Ascending aorta (tissue), 2 donors: ENCODE measurements at regions not wholly inside any gene's neighbourhood (a gene's known extent, or its start where the extent isn't known, plus 50 kb on each side); places are given as distances from the start of the nearest gene placed in this dataset.
"Not testable (repeated sequence)": the region's sequence is repeated elsewhere in the genome, so short reads cannot be mapped to it uniquely, and the experiment has no call there.

ENCODE experiments used
- DNase-seq, 2 donors: peaks; one replicate each; pipeline ENCODE4 v3.0.0-alpha.2; 2019; ENCODE audit warnings: low spot score in 2 of 2
- H3K27ac ChIP-seq, 2 donors: fragments of 200-600 bp; sonication (generic); one replicate each; pipeline ENCODE4 v1.5.1; 2016 to 2017; ENCODE audit warnings: mild to moderate bottlenecking in 1 of 2
- H3K27me3 ChIP-seq: fragments of 200-600 bp; sonication (generic); one replicate; pipeline ENCODE4 v1.5.1; 2017
- H3K36me3 ChIP-seq, 2 donors: fragments of 200-600 bp; sonication (generic); one replicate each; pipeline ENCODE4 v1.5.1; 2016
- H3K4me1 ChIP-seq, 2 donors: fragments of 200-600 bp; sonication (generic); one replicate each; pipeline ENCODE4 v1.5.1; 2016 to 2017; ENCODE audit warnings: mild to moderate bottlenecking in 1 of 2
- H3K4me3 ChIP-seq, 2 donors: fragments of 200-600 bp; sonication (generic); one replicate each; pipeline ENCODE4 v1.5.1; 2016 to 2017; ENCODE audit warnings: mild to moderate bottlenecking in 1 of 2
- H3K9me3 ChIP-seq, 2 donors: fragments of 200-600 bp; sonication (generic); one replicate each; pipeline ENCODE4 v1.5.1; 2016
- intact Hi-C: fragments of 100-400 bp; cut with DNase I; formaldehyde crosslinking; loops from one replicate; pipeline ENCODE4 v1.15.1; 2023
- TF ChIP-seq, protein P1 (sequence below), 3 experiments: fragments of 200-600 bp in 2 of 3; fragments of 450-650 bp in 1 of 3; sonication (generic) in 2 of 3; IDR thresholded peaks; one replicate each; pipeline ENCODE4 v1.5.1; 2016 to 2019; ENCODE audit warnings: antibody characterized with exemption in 3 of 3, mild to moderate bottlenecking in 1 of 3, moderate library complexity in 1 of 3

DNA sequence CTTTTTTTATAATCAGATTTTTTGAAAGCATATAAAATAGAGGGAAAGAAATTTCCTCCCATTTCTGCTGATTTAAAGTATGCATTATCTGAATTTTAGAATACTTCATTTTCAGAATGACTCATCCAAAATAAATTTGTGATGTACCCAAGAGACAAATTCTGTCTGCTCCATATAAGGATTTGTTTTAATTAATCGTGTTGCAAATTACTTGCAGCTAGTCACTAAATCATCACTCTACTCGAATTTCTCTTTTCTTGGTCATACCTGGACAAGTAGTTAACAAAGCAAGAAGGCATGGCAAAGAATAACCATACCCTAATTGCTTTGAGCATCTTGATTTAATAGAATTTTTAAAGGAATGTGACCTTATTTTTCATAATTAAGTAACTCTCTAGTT, 284.1 kb upstream of the GRAMD2B start:
- Histone ChIP-seq H3K27me3 (no peaks in the 10 kb centered on the region), H3K27ac (no peak overlapping the region), H3K36me3 (no peaks in the 10 kb centered on the region), H3K9me3 (no peaks in the 10 kb centered on the region), H3K4me1 (no peaks in the 10 kb centered on the region), H3K4me3 (no peak overlapping the region)
- no peak for DNase-seq
- intact Hi-C loops: no loop called here
- TF ChIP-seq, protein P1, sequence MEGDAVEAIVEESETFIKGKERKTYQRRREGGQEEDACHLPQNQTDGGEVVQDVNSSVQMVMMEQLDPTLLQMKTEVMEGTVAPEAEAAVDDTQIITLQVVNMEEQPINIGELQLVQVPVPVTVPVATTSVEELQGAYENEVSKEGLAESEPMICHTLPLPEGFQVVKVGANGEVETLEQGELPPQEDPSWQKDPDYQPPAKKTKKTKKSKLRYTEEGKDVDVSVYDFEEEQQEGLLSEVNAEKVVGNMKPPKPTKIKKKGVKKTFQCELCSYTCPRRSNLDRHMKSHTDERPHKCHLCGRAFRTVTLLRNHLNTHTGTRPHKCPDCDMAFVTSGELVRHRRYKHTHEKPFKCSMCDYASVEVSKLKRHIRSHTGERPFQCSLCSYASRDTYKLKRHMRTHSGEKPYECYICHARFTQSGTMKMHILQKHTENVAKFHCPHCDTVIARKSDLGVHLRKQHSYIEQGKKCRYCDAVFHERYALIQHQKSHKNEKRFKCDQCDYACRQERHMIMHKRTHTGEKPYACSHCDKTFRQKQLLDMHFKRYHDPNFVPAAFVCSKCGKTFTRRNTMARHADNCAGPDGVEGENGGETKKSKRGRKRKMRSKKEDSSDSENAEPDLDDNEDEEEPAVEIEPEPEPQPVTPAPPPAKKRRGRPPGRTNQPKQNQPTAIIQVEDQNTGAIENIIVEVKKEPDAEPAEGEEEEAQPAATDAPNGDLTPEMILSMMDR (IDR thresholded peaks at IDR 0.05): no peak

DNA sequence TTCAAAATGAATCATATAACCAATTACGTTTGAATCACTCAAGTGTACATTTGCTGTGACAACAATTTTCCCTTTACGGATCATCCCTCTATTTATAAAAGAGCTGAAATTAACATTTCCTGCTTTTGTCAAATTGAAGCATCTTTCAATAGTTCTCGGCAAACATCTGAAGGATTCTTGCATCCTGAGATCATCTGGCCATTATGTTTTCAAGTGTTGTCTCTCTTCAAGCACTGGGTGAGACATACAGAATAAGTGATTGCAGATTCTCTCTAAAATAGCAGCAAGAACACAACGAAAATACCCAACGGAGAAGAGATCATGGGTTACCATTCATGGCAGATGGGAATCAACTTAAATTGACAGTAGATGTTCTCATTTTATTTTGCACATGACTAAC, 283.4 kb upstream of the GRAMD2B start:
- TF ChIP-seq, protein P1 (IDR thresholded peaks at IDR 0.05): no peak
- Histone ChIP-seq H3K9me3 (no peaks in the 10 kb centered on the region), H3K27ac (no peak overlapping the region), H3K27me3 (no peaks in the 10 kb centered on the region), H3K4me1 (no peaks in the 10 kb centered on the region), H3K36me3 (no peaks in the 10 kb centered on the region), H3K4me3 (no peak overlapping the region)
- intact Hi-C loops: no loop called here
- DNase-seq: no peak

DNA sequence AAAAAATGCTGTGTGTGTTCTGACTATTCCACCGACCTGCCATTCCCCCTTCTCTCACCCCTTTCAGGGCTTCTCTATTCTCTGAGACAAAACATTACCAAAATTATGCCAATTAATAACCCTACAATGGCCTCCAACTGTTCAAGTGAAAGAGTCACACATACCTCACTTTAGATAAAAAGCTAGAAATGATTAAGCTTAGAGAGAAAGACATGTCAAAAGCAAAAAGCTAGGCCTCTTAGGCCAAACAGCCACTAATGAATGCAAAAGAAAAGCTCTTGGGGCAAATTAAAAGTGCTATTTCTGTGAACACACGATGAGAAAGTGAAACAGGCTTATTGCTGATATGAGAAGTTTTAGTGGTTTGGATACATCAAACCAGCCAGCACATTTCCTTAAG, 279.6 kb upstream of the GRAMD2B start:
- Histone ChIP-seq H3K4me1 (no peaks in the 10 kb centered on the region), H3K36me3 (no peaks in the 10 kb centered on the region), H3K27ac (no peak overlapping the region), H3K9me3 (no peaks in the 10 kb centered on the region), H3K27me3 (no peaks in the 10 kb centered on the region), H3K4me3 (no peak overlapping the region)
- TF ChIP-seq, protein P1 (IDR thresholded peaks at IDR 0.05): no peak
- DNase-seq: no peak
- intact Hi-C loops: no loop called here

DNA sequence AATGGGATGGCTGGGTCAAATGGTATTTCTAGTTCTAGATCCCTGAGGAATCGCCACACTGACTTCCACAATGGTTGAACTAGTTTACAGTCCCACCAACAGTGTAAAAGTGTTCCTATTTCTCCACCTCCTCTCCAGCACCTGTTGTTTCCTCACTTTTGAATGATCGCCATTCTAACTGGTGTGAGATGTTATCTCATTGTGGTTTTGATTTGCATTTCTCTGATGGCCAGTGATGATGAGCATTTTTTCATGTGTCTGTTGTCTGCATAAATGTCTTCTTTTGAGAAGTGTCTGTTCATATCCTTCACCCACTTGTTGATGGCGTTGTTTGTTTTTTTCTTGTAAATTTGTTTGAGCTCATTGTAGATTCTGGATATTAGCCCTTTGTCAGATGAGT, 272.9 kb upstream of the GRAMD2B start:
- H3K27me3 ChIP-seq, H3K27ac ChIP-seq, H3K9me3 ChIP-seq, DNase-seq, H3K36me3 ChIP-seq, H3K4me1 ChIP-seq, intact Hi-C loops, H3K4me3 ChIP-seq: not testable (repeated sequence)

DNA sequence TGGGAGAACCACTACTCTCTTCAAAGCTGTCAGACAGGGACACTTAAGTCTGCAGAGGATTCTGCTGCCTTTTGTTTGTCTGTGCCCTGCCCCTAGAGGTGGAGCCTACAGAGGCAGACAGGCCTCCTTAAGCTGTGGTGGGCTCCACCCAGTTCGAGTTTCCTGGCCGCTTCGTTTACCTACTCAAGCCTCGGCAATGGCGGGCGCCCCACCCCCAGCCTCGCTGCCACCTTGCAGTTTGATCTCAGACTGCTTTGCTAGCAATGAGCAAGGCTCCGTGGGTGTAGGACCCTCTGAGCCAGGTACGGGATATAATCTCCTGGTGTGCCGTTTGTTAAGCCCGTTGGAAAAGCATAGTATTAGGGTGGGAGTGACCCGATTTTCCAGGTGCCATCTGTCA, 267.9 kb upstream of the GRAMD2B start:
- H3K9me3 ChIP-seq: peaks cover 0 to 16% of the 10 kb centered on the region in 2 donors
- H3K27me3 ChIP-seq, H3K4me3 ChIP-seq, DNase-seq, intact Hi-C loops, H3K36me3 ChIP-seq, H3K4me1 ChIP-seq, H3K27ac ChIP-seq: not testable (repeated sequence)

DNA sequence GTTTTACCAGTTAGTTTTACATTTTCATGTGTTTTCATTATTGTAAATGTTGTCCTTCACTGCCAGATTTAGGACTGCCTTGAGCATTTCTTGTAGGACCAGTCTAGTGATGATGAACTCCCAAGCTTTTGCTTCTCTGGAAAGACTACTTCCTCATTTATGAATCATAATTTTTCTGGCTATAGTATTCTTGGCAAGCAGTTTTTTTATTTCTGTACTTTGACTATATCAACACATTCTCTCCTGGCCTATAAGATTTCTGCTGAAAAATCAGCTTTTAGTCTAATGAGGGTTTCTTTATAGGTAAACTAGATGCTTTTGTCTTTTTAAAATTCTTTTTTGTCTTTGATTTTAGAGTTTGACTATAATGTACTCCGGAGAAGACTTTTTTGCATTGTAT, 256.8 kb upstream of the GRAMD2B start:
- Histone ChIP-seq H3K4me3 (no peak overlapping the region), H3K27me3 (no peaks in the 10 kb centered on the region), H3K36me3 (no peaks in the 10 kb centered on the region), H3K9me3 (peaks cover 6 to 27% of the 10 kb centered on the region in 2 donors), H3K4me1 (no peaks in the 10 kb centered on the region), H3K27ac (no peak overlapping the region)
- intact Hi-C loops: no loop called here
- TF ChIP-seq, protein P1 (IDR thresholded peaks at IDR 0.05): no peak
- DNase-seq: no peak

DNA sequence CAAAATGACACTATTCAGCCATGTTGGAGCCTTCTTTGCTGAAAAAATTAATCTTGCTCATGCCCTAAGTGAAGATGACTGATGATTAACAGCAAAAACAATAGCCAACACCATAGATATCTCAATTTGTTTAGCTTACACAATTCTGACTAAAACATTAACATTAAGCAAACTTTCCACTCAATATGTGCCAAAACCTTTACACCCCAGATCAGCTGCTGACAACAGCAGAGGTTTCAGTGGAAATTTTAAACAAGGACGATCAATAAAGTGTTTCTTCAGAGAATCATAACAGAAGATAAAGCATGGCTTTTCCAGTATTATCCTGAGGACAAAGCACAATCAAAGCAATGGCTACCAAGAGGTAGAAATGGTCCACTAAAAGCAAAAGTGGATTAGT, 254.4 kb upstream of the GRAMD2B start:
- Histone ChIP-seq H3K27ac (no peak overlapping the region), H3K4me1 (no peaks in the 10 kb centered on the region), H3K4me3 (no peak overlapping the region), H3K27me3 (no peaks in the 10 kb centered on the region), H3K36me3 (no peaks in the 10 kb centered on the region), H3K9me3 (peaks cover 6 to 27% of the 10 kb centered on the region in 2 donors)
- intact Hi-C loops: no loop called here
- DNase-seq: no peak
- TF ChIP-seq, protein P1 (IDR thresholded peaks at IDR 0.05): no peak
